OCI-LY1 (cell line): ENCODE measurements at regions not wholly inside any gene's neighbourhood (a gene's known extent, or its start where the extent isn't known, plus 50 kb on each side); places are given as distances from the start of the nearest gene placed in this dataset.

Experiments used
- H2AFZ ChIP-seq: fragments of 200-600 bp; sonication (generic), shearing (Covaris generic); 2 replicates; pipeline ENCODE4 v1.6.0; 2014; ENCODE audit warnings: antibody characterized with exemption, mild to moderate bottlenecking, low read length
- H3F3A ChIP-seq: fragments of 200-600 bp; sonication (generic), shearing (Covaris generic); 2 replicates; pipeline ENCODE4 v1.6.0; 2014; ENCODE audit warnings: mild to moderate bottlenecking, antibody characterized with exemption, low read length, moderate library complexity; ENCODE audit not compliant: insufficient read depth
- H3K27ac ChIP-seq: fragments of 200-600 bp; sonication (generic); 2 replicates; pipeline ENCODE4 v1.5.1; 2014; ENCODE audit warnings: low read length, mixed run types, mild to moderate bottlenecking, low read depth; ENCODE audit not compliant: poor library complexity, severe bottlenecking
- H3K27me3 ChIP-seq: fragments of 200-600 bp; sonication (generic); 2 replicates; pipeline ENCODE4 v1.6.0; 2014; ENCODE audit warnings: antibody characterized with exemption, mild to moderate bottlenecking, low read length, moderate library complexity; ENCODE audit not compliant: insufficient read depth
- H3K36me3 ChIP-seq: fragments of 200-600 bp; sonication (generic); 2 replicates; pipeline ENCODE4 v1.6.1; 2014; ENCODE audit warnings: mild to moderate bottlenecking, antibody characterized with exemption, low read length, moderate library complexity, mixed read lengths; ENCODE audit not compliant: insufficient read depth
- H3K4me1 ChIP-seq: fragments of 200-600 bp; sonication (generic); 2 replicates; pipeline ENCODE4 v1.5.1; 2014; ENCODE audit warnings: mild to moderate bottlenecking, low read length, moderate library complexity; ENCODE audit not compliant: insufficient read depth, severe bottlenecking
- H3K4me2 ChIP-seq: fragments of 200-600 bp; sonication (generic), shearing (Covaris generic); 2 replicates; pipeline ENCODE4 v1.6.1; 2014; ENCODE audit warnings: low read length
- H3K4me3 ChIP-seq: fragments of 200-600 bp; sonication (generic); 2 replicates; pipeline ENCODE4 v1.5.1; 2014; ENCODE audit warnings: low read length, low read depth, mild to moderate bottlenecking, mixed read lengths; ENCODE audit not compliant: poor library complexity, severe bottlenecking
- H3K79me2 ChIP-seq: fragments of 200-600 bp; shearing (Covaris generic); 2 replicates; pipeline ENCODE4 v1.6.1; 2016; ENCODE audit warnings: mixed run types, low read length, mixed read lengths; ENCODE audit not compliant: insufficient read depth
- H3K9ac ChIP-seq: fragments of 200-600 bp; sonication (generic), shearing (Covaris generic); 2 replicates; pipeline ENCODE4 v1.6.1; 2014; ENCODE audit warnings: mild to moderate bottlenecking, low read length, mixed read lengths
- H3K9me2 ChIP-seq: fragments of 200-600 bp; sonication (generic), shearing (Covaris generic); 2 replicates; pipeline ENCODE4 v1.6.1; 2014; ENCODE audit warnings: low read depth, mild to moderate bottlenecking, low read length, mixed read lengths
- H3K9me3 ChIP-seq: fragments of 200-600 bp; shearing (Covaris generic); 2 replicates; pipeline ENCODE4 v1.6.1; 2014; ENCODE audit warnings: low read length, mixed read lengths
- H4K20me1 ChIP-seq: fragments of 200-600 bp; sonication (generic), shearing (Covaris generic); 2 replicates; pipeline ENCODE4 v1.6.0; 2016; ENCODE audit warnings: mild to moderate bottlenecking, low read length; ENCODE audit not compliant: insufficient read depth
- CTCF ChIP-seq: fragments of 200-600 bp; sonication (generic), shearing (Covaris generic); IDR thresholded peaks from 2 replicates; pipeline ENCODE4 v1.5.1; 2017; ENCODE audit warnings: mild to moderate bottlenecking, antibody characterized with exemption, low read length, moderate library complexity, mixed read lengths
- EZH2 ChIP-seq: fragments of 200-600 bp; sonication (generic), shearing (Covaris generic); IDR thresholded peaks from 2 replicates; pipeline ENCODE4 v1.8.0; 2017; ENCODE audit warnings: borderline replicate concordance, mixed run types, mild to moderate bottlenecking, antibody characterized with exemption, low read length, moderate library complexity, mixed read lengths

DNA sequence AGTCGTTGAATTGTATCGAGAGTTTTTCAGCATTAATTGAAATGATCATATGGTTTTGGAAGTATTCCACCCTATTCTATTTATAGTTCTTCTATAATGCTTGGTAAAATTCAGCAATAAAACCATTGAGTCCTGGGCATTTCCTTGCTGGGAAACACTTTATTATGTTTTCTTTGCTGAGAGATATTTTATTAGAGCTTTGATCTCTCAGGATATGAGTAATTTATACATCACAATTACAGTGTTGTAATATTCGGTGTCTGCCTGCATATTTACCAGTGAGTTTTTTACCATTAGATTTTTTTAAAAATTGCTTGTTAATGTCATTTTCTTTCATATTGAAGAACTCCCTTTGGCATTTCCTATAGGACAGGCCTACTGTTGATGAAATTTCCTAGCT, 402.7 kb upstream of the FSIP2 start:
- Histone ChIP-seq H3K27ac (no peak overlapping the region), H3K36me3 (no peaks in the 10 kb centered on the region), H4K20me1 (no peaks in the 10 kb centered on the region), H3K79me2 (no peaks in the 10 kb centered on the region), H3K4me2 (no peak overlapping the region), H3K27me3 (no peaks in the 10 kb centered on the region), H2AFZ (no peak overlapping the region), H3F3A (no peaks in the 10 kb centered on the region), H3K4me3 (no peak overlapping the region), H3K9me3 (no peaks in the 10 kb centered on the region), H3K9me2 (no peaks in the 10 kb centered on the region), H3K9ac (no peak overlapping the region), H3K4me1 (no peaks in the 10 kb centered on the region)
- no peak for TF ChIP-seq CTCF
- TF ChIP-seq EZH2: no peak

- no peaks in the 10 kb centered on the region for H3F3A ChIP-seq
- H2AFZ ChIP-seq: no peak overlapping the region
- no peak overlapping the region for H3K9ac ChIP-seq
- H3K4me2 ChIP-seq: no peak overlapping the region
- no peaks in the 10 kb centered on the region for H4K20me1 ChIP-seq
- no peak overlapping the region for H3K4me3 ChIP-seq
- H3K9me3 ChIP-seq: no peaks in the 10 kb centered on the region
- H3K9me2 ChIP-seq: no peaks in the 10 kb centered on the region
- TF ChIP-seq CTCF (no peak), EZH2 (no peak)
- no peaks in the 10 kb centered on the region for H3K4me1 ChIP-seq
- no peaks in the 10 kb centered on the region for H3K79me2 ChIP-seq
- H3K36me3 ChIP-seq: no peaks in the 10 kb centered on the region
- no peaks in the 10 kb centered on the region for H3K27me3 ChIP-seq
- no peak overlapping the region for H3K27ac ChIP-seq
These were observed 401.6 kb upstream of the FSIP2 start for GRCh38 chr2:185337033-185337432.

DNA sequence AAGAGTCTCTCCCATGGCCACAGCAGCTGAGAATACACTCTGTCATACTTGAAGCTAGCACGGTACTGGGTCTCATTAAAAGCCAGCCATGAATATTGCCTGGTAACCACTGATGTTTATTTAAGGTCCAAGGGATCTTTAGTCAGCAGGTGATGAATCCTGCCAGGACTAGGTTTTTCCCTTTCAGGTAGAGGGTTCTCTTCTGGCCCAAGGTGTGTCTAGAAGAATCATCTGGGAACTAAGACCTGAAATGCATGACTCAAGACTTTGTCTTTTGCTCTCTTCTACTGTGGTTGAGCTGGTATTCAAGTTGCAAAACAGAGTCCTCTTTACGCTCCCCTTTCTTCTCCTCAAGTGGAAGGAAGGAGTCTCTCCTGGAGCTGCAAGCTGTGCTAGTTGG, 400.5 kb upstream of the FSIP2 start:
- Histone ChIP-seq H3F3A (no peaks in the 10 kb centered on the region), H3K27me3 (no peaks in the 10 kb centered on the region), H3K79me2 (no peaks in the 10 kb centered on the region), H3K9me2 (no peaks in the 10 kb centered on the region), H3K27ac (no peak overlapping the region), H3K9ac (no peak overlapping the region), H3K4me1 (no peaks in the 10 kb centered on the region), H3K36me3 (no peaks in the 10 kb centered on the region), H3K4me3 (no peak overlapping the region), H4K20me1 (no peaks in the 10 kb centered on the region), H3K4me2 (no peak overlapping the region), H3K9me3 (no peaks in the 10 kb centered on the region), H2AFZ (no peak overlapping the region)
- TF ChIP-seq CTCF (no peak), EZH2 (no peak)
